DMS114 treated with DMSO at 0.1 percent for 48 hours (cell line): ENCODE measurements at regions not wholly inside any gene's neighbourhood (a gene's known extent, or its start where the extent isn't known, plus 50 kb on each side); places are given as distances from the start of the nearest gene placed in this dataset.

Source experiments
- DNase-seq: peaks from one replicate; lab custom pipeline; 2025; ENCODE audit not compliant: unreplicated experiment; lab: John Stamatoyannopoulos, UW

DNA sequence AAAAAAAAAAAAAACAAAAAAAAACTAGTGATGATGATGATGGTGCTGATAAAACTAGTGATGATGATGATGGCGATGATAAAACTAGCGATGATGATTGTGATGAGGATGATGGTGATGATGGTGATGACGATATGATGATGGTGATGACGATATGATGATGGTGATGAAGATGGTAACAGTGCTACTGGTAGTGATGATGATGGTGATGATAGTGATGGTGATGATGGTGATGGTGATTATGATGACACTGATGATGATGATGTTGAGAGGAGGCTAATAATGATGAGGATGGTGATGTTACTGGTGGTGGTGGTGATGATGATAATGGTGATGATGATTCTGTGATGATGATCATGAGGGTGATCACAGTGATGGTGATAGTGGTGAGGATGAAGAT lies 345.5 kb upstream of the CDH4 start:
- DNase-seq: no peak

DNA sequence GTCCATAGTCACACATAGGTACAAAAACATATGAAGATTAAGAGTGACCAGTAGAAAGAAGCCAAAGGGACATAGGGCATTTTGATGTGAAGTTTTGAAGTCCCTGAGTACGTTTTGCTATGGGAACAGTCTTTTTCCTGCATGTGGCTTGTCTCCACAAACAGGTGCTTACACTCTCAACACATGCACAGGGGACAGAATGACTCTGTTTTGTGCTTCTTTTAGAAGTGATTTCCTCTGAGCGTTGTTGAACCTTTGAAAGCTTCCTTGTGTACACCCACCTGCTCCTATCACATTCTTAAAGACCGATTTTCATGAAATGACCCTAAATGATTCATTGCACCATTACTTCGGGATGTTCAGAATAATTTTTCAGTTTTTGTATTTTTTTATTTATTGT lies 338.8 kb upstream of the CDH4 start:
- no peak for DNase-seq

- DNase-seq: no peak
Observed at GRCh38 chr20:60921022-60921622, 330.9 kb upstream of the CDH4 start.

DNA sequence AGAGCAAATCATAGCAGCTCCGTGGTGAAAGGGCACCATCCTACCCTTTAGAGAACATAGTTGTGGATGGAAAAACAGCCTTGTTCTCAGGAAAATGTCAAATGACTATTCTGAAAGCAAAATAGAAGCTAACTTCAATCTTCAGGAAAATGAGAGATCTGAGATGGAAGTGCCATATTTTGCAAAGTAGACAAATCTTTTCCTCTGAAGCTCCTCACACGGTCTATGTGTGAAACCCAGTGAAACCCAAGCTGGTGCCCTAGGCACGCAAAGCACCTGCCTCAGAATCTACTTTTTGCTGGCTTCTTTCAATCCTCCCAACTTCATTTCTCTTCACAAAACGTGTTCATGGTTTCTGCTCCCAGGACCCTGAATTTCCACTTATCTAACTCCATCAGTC lies 325.2 kb upstream of the CDH4 start:
- DNase-seq: no peak

- DNase-seq: no peak
Observed at GRCh38 chr20:60928341-60928740, 323.7 kb upstream of the CDH4 start.

- no peak for DNase-seq
Observed at GRCh38 chr20:60930023-60930790, 321.9 kb upstream of the CDH4 start.

- DNase-seq: no peak
Observed at GRCh38 chr20:60931696-60932095, 320.4 kb upstream of the CDH4 start.

DNA sequence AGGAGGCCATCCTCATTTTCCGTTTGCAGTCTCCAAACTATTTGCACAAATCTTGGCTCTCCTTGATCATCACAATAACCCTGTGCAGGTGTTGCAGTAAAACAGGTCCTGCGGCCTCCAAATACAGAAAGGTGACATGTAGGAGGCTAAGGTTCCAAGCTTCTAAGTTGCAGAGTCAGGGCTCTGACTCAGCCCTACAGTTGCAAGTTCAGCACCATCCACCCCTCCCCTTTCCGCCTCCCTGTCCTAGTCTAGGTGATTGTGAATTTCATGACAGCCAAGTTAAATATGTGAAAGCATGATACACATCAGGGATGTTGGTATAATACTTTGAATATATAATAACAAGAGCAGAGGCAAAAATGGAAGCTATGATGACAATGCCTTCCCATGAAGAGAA lies 317.3 kb upstream of the CDH4 start:
- DNase-seq: no peak

GRCh38 chr20:60935971-60936370 lies 316.1 kb upstream of the CDH4 start:
- DNase-seq: no peak

DNA sequence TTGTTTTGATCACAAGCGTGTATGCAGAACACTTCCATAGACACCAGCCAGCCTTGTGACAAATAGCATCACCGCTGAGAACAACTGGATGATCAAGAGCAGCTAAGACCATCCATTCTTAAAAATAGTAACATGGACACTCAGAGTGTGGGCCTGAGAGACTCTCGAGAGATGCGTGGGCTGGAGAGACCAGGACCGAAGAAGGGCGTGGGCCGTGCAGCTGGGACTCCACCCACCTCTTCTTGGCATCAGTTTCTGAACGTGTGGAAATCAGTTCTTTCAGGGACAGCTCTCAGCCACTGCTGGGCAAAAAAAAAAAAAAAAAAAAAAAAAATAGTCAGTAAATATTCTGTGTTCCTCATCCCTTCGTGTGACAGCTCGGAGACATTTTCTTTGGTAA lies 314.5 kb upstream of the CDH4 start:
- DNase-seq: no peak

GRCh38 chr20:60941379-60941778 lies 310.7 kb upstream of the CDH4 start:
- no peak for DNase-seq

- no peak for DNase-seq
Observed at GRCh38 chr20:60947819-60948218, 304.2 kb upstream of the CDH4 start.

DNA sequence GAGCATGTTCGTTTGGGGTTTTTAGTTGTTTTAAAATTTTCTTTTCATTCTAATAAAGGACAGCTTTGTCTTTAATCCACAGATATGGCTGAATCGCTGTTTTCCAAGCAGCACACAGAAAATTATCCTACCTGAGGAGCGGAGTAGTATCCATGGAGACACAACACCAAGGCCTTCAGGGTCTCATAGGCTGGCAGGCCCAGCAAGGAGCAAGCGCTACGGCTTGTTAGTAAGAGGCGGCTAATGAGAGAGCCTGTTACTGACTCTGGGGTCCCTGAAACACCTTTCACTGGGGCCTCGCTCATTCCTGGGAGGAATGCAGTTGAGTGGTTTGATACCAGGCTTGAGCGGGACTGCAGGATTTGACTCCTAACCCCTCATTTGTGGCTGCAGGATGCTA lies 303.8 kb upstream of the CDH4 start:
- no peak for DNase-seq

GRCh38 chr20:60950561-60950960 lies 301.5 kb upstream of the CDH4 start:
- no peak for DNase-seq

GRCh38 chr20:60950974-60951373 lies 301.1 kb upstream of the CDH4 start:
- DNase-seq: no peak

GRCh38 chr20:60952861-60953260 lies 299.2 kb upstream of the CDH4 start:
- no peak for DNase-seq

DNA sequence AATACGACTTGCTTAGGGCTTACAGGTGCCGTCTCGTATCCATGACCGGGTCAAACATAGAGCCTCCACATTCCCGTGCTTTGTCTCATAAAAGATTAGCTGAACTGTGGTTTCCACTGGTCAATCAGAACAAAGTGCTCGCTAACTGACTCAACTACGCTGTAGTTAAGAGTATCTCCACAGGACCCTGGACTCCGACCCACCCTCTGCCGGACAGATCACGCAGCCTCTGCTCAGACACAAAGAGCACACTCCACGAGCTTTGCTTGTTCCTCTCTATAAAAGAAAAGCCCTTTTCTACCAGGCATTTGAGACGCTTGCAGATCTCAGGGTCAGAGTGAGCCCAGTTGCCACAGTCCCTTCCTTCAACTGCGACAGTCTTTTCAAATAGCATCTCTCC lies 298.7 kb upstream of the CDH4 start:
- DNase-seq: no peak

GRCh38 chr20:60955706-60956105 lies 296.4 kb upstream of the CDH4 start:
- no peak for DNase-seq

DNA sequence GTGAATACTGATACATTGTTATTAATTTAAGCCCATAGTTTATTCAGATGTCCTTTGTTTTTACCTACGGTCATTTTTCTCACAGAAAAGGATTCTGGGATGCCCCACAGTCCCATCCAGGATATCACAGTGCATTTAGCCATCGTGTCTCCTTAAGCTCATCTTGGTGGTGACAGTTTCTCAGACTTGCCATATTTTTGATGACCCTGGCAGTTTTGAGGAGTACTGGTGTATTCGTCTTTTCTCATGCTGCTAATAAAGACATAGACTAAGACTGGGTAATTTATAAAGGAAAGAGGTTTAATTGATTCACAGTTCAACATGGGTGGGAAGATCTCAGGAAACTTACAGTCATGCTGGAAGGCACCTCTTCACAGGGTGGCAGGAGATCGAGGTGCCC lies 295.9 kb upstream of the CDH4 start:
- no peak for DNase-seq

GRCh38 chr20:60957621-60958020 lies 294.4 kb upstream of the CDH4 start:
- DNase-seq: no peak

GRCh38 chr20:60959971-60960370 lies 292.1 kb upstream of the CDH4 start:
- no peak for DNase-seq

GRCh38 chr20:60960500-60960899 lies 291.6 kb upstream of the CDH4 start:
- no peak for DNase-seq

DNA sequence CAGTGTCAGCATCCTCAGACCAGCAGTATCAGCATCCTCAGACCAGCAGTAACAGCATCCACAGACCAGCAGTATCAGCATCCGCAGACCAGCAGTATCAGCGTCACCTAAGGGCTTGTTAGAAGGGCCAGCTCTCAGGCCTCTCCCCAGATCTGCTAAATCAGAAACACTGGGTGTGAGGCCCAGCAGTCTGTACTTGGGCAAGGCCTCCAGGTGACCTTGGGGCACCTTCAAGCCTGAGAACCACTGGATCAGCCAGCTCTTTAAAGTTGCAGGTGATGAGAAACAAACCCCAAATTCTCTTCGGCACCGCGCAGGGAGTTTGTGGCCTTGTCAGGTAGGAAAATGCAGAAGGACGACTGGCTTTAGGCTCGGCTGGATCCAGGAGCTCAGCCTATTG lies 290.5 kb upstream of the CDH4 start:
- no peak for DNase-seq
